Activated T-helper 2 cell treated with anti-CD3 and anti-CD28 coated beads, Interferon-gamma antibody, Interleukin-2, Interleukin-4, amounts not matched to agents 10 μg/mL and 5 μg/mL and 100 μg/mL, durations not matched to agents 14 hours and 24 hours and 36 hours (primary cell): ENCODE measurements at regions not wholly inside any gene's neighbourhood (a gene's known extent, or its start where the extent isn't known, plus 50 kb on each side); places are given as distances from the start of the nearest gene placed in this dataset.
"Not testable (repeated sequence)": the region's sequence is repeated elsewhere in the genome, so short reads cannot be mapped to it uniquely, and the experiment has no call there.

ENCODE experiments used
- DNase-seq: peaks from one replicate; pipeline ENCODE4 v3.0.0; 2021; ENCODE audit warnings: low spot score
- H3K27ac Mint-ChIP-seq: one replicate; pipeline ENCODE4 v1.8.0; 2021; ENCODE audit warnings: mixed read lengths
- H3K27me3 Mint-ChIP-seq: one replicate; pipeline ENCODE4 v1.8.0; 2021; ENCODE audit warnings: low read depth, mixed read lengths
- H3K36me3 Mint-ChIP-seq: one replicate; pipeline ENCODE4 v1.8.0; 2021; ENCODE audit warnings: low read depth, mixed read lengths
- H3K4me1 Mint-ChIP-seq: one replicate; pipeline ENCODE4 v1.8.0; 2021; ENCODE audit warnings: low read depth, mixed read lengths
- H3K4me3 Mint-ChIP-seq: one replicate; pipeline ENCODE4 v1.8.0; 2021; ENCODE audit warnings: low read depth, mild to moderate bottlenecking, moderate library complexity, mixed read lengths
- H3K9me3 Mint-ChIP-seq: one replicate; pipeline ENCODE4 v1.8.0; 2021; ENCODE audit warnings: mixed read lengths
- intact Hi-C: fragments of 100-400 bp; cut with micrococcal nuclease; formaldehyde crosslinking; loops from one replicate; pipeline ENCODE4 v1.15.1; 2023

- intact Hi-C loops, result no loop called here
- Mint-ChIP-seq H3K36me3 (no peaks in the 10 kb centered on the region), H3K4me3 (no peak overlapping the region), H3K27ac (no peak overlapping the region), H3K27me3 (peaks cover 13% of the 10 kb centered on the region), H3K9me3 (no peaks in the 10 kb centered on the region), H3K4me1 (no peaks in the 10 kb centered on the region)
- DNase-seq, result no peak
These were observed 1197.3 kb downstream of the BRD1 start for GRCh38 chr22:48630433-48630754.

GRCh38 chr22:48629631-48630432, 1197.8 kb downstream of the BRD1 start:
- H3K9me3 Mint-ChIP-seq, result no peaks in the 10 kb centered on the region
- no peaks in the 10 kb centered on the region for H3K36me3 Mint-ChIP-seq
- no peaks in the 10 kb centered on the region for H3K4me1 Mint-ChIP-seq
- H3K27ac Mint-ChIP-seq, result no peak overlapping the region
- intact Hi-C loops, result no loop called here
- peaks cover 13% of the 10 kb centered on the region for H3K27me3 Mint-ChIP-seq
- H3K4me3 Mint-ChIP-seq, result no peak overlapping the region
- no peak for DNase-seq

- Mint-ChIP-seq H3K9me3 (no peaks in the 10 kb centered on the region), H3K4me3 (no peak overlapping the region), H3K27ac (no peak overlapping the region), H3K36me3 (no peaks in the 10 kb centered on the region), H3K27me3 (peaks cover 13% of the 10 kb centered on the region), H3K4me1 (no peaks in the 10 kb centered on the region)
- no peak for DNase-seq
- intact Hi-C loops, result no loop called here
These were observed 1198.7 kb downstream of the BRD1 start for GRCh38 chr22:48628891-48629543.

- H3K4me3 Mint-ChIP-seq, result no peak overlapping the region
- H3K36me3 Mint-ChIP-seq, result no peaks in the 10 kb centered on the region
- no peaks in the 10 kb centered on the region for H3K9me3 Mint-ChIP-seq
- intact Hi-C loops, result no loop called here
- peaks cover 13% of the 10 kb centered on the region for H3K27me3 Mint-ChIP-seq
- H3K27ac Mint-ChIP-seq, result no peak overlapping the region
- no peaks in the 10 kb centered on the region for H3K4me1 Mint-ChIP-seq
- DNase-seq, result no peak
These were observed 1199.7 kb downstream of the BRD1 start for GRCh38 chr22:48627966-48628365.

- no peak overlapping the region for H3K4me3 Mint-ChIP-seq
- H3K27me3 Mint-ChIP-seq, result peaks cover 13% of the 10 kb centered on the region
- H3K27ac Mint-ChIP-seq, result no peak overlapping the region
- no peaks in the 10 kb centered on the region for H3K36me3 Mint-ChIP-seq
- H3K4me1 Mint-ChIP-seq, result no peaks in the 10 kb centered on the region
- intact Hi-C loops, result no loop called here
- DNase-seq, result no peak
- no peaks in the 10 kb centered on the region for H3K9me3 Mint-ChIP-seq
These were observed 1200.5 kb downstream of the BRD1 start for GRCh38 chr22:48627203-48627602.

- no peak overlapping the region for H3K4me3 Mint-ChIP-seq
- H3K27me3 Mint-ChIP-seq, result peaks cover 13% of the 10 kb centered on the region
- H3K36me3 Mint-ChIP-seq, result no peaks in the 10 kb centered on the region
- no peak for DNase-seq
- intact Hi-C loops, result no loop called here
- no peaks in the 10 kb centered on the region for H3K9me3 Mint-ChIP-seq
- no peak overlapping the region for H3K27ac Mint-ChIP-seq
- H3K4me1 Mint-ChIP-seq, result no peaks in the 10 kb centered on the region
These were observed 1203.3 kb downstream of the BRD1 start for GRCh38 chr22:48624401-48624800.

- Mint-ChIP-seq H3K9me3 (no peaks in the 10 kb centered on the region), H3K27me3 (peaks cover 13% of the 10 kb centered on the region)
- intact Hi-C loops, result no loop called here
These were observed 1204.7 kb downstream of the BRD1 start for GRCh38 chr22:48622891-48623545.

GRCh38 chr22:48621085-48621484, 1206.6 kb downstream of the BRD1 start:
- H3K27me3 Mint-ChIP-seq, result peaks cover 4% of the 10 kb centered on the region
- no peaks in the 10 kb centered on the region for H3K4me1 Mint-ChIP-seq
- intact Hi-C loops, result no loop called here
- no peaks in the 10 kb centered on the region for H3K36me3 Mint-ChIP-seq
- H3K27ac Mint-ChIP-seq, result no peak overlapping the region
- no peak overlapping the region for H3K4me3 Mint-ChIP-seq
- H3K9me3 Mint-ChIP-seq, result no peaks in the 10 kb centered on the region
- DNase-seq, result no peak

More at GRCh38 chr22:48622891-48623545, 1204.7 kb downstream of the BRD1 start:
- H3K4me3 Mint-ChIP-seq, result no peak overlapping the region
- no peak for DNase-seq
- no peaks in the 10 kb centered on the region for H3K36me3 Mint-ChIP-seq
- H3K4me1 Mint-ChIP-seq, result no peaks in the 10 kb centered on the region
- H3K27ac Mint-ChIP-seq, result no peak overlapping the region

- H3K36me3 Mint-ChIP-seq, H3K27ac Mint-ChIP-seq, H3K4me1 Mint-ChIP-seq, H3K9me3 Mint-ChIP-seq, H3K4me3 Mint-ChIP-seq, DNase-seq, intact Hi-C loops, H3K27me3 Mint-ChIP-seq: not testable (repeated sequence)
These were observed 1207.2 kb downstream of the BRD1 start for GRCh38 chr22:48620460-48620859.

GRCh38 chr22:48619721-48620120, 1208.0 kb downstream of the BRD1 start:
- DNase-seq, result no peak
- intact Hi-C loops, result no loop called here
- Mint-ChIP-seq H3K4me1 (no peaks in the 10 kb centered on the region), H3K27ac (no peak overlapping the region), H3K9me3 (no peaks in the 10 kb centered on the region), H3K4me3 (no peak overlapping the region), H3K36me3 (no peaks in the 10 kb centered on the region), H3K27me3 (no peaks in the 10 kb centered on the region)

GRCh38 chr22:48618326-48618725, 1209.3 kb downstream of the BRD1 start:
- Mint-ChIP-seq H3K27ac (no peak overlapping the region), H3K9me3 (no peaks in the 10 kb centered on the region), H3K27me3 (no peaks in the 10 kb centered on the region), H3K36me3 (no peaks in the 10 kb centered on the region), H3K4me3 (no peak overlapping the region), H3K4me1 (no peaks in the 10 kb centered on the region)
- intact Hi-C loops, result no loop called here
- DNase-seq, result no peak

- no peak for DNase-seq
- H3K27me3 Mint-ChIP-seq, result no peaks in the 10 kb centered on the region
- H3K4me1 Mint-ChIP-seq, result no peaks in the 10 kb centered on the region
- intact Hi-C loops, result no loop called here
- no peak overlapping the region for H3K27ac Mint-ChIP-seq
- H3K36me3 Mint-ChIP-seq, result no peaks in the 10 kb centered on the region
- H3K9me3 Mint-ChIP-seq, result no peaks in the 10 kb centered on the region
- H3K4me3 Mint-ChIP-seq, result no peak overlapping the region
These were observed 1211.0 kb downstream of the BRD1 start for GRCh38 chr22:48616656-48617055.
